ENCODE measurements at regions not wholly inside any gene's neighbourhood (a gene's known extent, or its start where the extent isn't known, plus 50 kb on each side); places are given as distances from the start of the nearest gene placed in this dataset.

- Histone ChIP-seq H2BK20ac (ENCODE audit: low read length) (no peak overlapping the region), H2BK5ac (ENCODE audit: low read depth, low read length) (no peak overlapping the region), H4K20me1 (replicated peaks in 1 of 2; ENCODE audit: control insufficient read depth in 1 of 2, insufficient read depth in 2 of 2, low read length in 2 of 2) (no peaks in the 10 kb centered on the region), H2BK120ac (replicated peaks; ENCODE audit: low read depth, low read length) (no peak overlapping the region), H3K79me1 (ENCODE audit: low read depth, low read length) (no peaks in the 10 kb centered on the region), H2AK5ac (ENCODE audit: low read depth, low read length) (no peak overlapping the region), H3K14ac (ENCODE audit: insufficient read length) (no peak overlapping the region), H3K9me3 (ENCODE audit: insufficient read depth in 2 of 2, low read depth in 1 of 2, low read length in 1 of 2) (no peaks in the 10 kb centered on the region), H3K23ac (ENCODE audit: insufficient read length) (no peak overlapping the region), H3K18ac (ENCODE audit: extremely low read depth, low read length) (no peak overlapping the region), H3K36me3 (ENCODE audit: control insufficient read depth in 2 of 4, insufficient read depth in 4 of 4, low read length in 3 of 4) (no peaks in the 10 kb centered on the region), H3K4ac (replicated peaks; ENCODE audit: insufficient read length, low read depth, low read length) (no peak overlapping the region), H4K5ac (ENCODE audit: insufficient read length, low read depth, low read length) (no peak overlapping the region), H2BK12ac (ENCODE audit: low read depth, low read length) (no peak overlapping the region), H2AFZ (ENCODE audit: low read length) (no peak overlapping the region), H3K4me2 (ENCODE audit: insufficient read depth in 1 of 2, low read depth in 2 of 2, low read length in 2 of 2) (no peak overlapping the region), H3K23me2 (ENCODE audit: low read depth, low read length) (no peaks in the 10 kb centered on the region), H3K56ac (replicated peaks; ENCODE audit: insufficient read length, low read depth, low read length) (no peak overlapping the region), H4K91ac (replicated peaks; ENCODE audit: insufficient read length, low read length) (no peak overlapping the region), H3K27me3 (replicated peaks in 1 of 4; ENCODE audit: control insufficient read depth in 3 of 4, extremely low read depth in 1 of 4, insufficient read depth in 3 of 4, low read length in 3 of 4) (no peaks in the 10 kb centered on the region), H3K9ac (replicated peaks in 1 of 4; ENCODE audit: extremely low read depth in 1 of 4, low read depth in 3 of 4, low read length in 3 of 4) (no peak overlapping the region), H3K4me3 (ENCODE audit: extremely low read depth in 1 of 4, insufficient read depth in 2 of 4, low read depth in 3 of 4, low read length in 4 of 4) (no peak overlapping the region), H2BK15ac (ENCODE audit: low read length) (no peak overlapping the region), H4K8ac (ENCODE audit: extremely low read depth, insufficient read depth, low read length) (no peak overlapping the region), H3K27ac (ENCODE audit: low read depth, low read length) (no peak overlapping the region), H3K79me2 (ENCODE audit: control insufficient read depth in 1 of 2, insufficient read depth in 2 of 2, low read length in 2 of 2) (no peaks in the 10 kb centered on the region), H3K4me1 (replicated peaks in 1 of 4; ENCODE audit: control insufficient read depth in 3 of 4, insufficient read depth in 4 of 4, low read length in 3 of 4) (no peaks in the 10 kb centered on the region)
- ChIA-PET CTCF (ENCODE audit: partially characterized antibody) (interaction anchor here (1.1 kb wide), 1 partner anchor 19 kb away, joined by 3 read pairs; no protein-coding TSS in a partner anchor), POLR2A (ENCODE audit: partially characterized antibody) (no interaction called here)
- 90% methylated on average over 3 of the region's 3 CpGs; no CpG with 5 or more reads in 1 of the 2 experiments for WGBS, 2 experiments (ENCODE audit: extremely low coverage in 1 of 2, insufficient coverage in 1 of 2, insufficient read length in 1 of 2, insufficient replicate concordance in 2 of 2, low coverage in 1 of 2, low lambda C conversion rate in 2 of 2, missing lambda C conversion rate in 1 of 2)
- DNase-seq (ENCODE audit: low read depth in 1 of 2, low spot score in 2 of 2) (no peak), FAIRE-seq (no peak)
- TF ChIP-seq BACH1 (IDR thresholded peaks at IDR 0.05; ENCODE audit: low read length) (no peak), POLR2A (IDR thresholded peaks at IDR 0.05; ENCODE audit: control extremely low read depth in 1 of 2, low read depth in 2 of 2, low read length in 2 of 2) (no peak), GABPA (IDR thresholded peaks at IDR 0.05; ENCODE audit: borderline replicate concordance, insufficient read depth, low read length) (no peak), CTBP2 (IDR thresholded peaks at IDR 0.05; ENCODE audit: borderline replicate concordance, insufficient read depth, insufficient read length, low read length) (no peak), POLR2AphosphoS5 (IDR thresholded peaks at IDR 0.05; ENCODE audit: low read depth, low read length) (no peak), FOSL1 (IDR thresholded peaks at IDR 0.05; ENCODE audit: insufficient read depth, low read depth, low read length) (no peak), RAD21 (IDR thresholded peaks at IDR 0.05 in 1 of 2, conservative IDR thresholded peaks at IDR 0.05 in 1 of 2; ENCODE audit: low read depth in 2 of 2, low read length in 2 of 2) (no peak), EP300 (IDR thresholded peaks at IDR 0.05; ENCODE audit: borderline replicate concordance in 1 of 2, low read depth in 2 of 2, low read length in 2 of 2) (no peak), CBX5 (IDR thresholded peaks at IDR 0.05; ENCODE audit: low read depth, low read length) (no peak), JUN (IDR thresholded peaks at IDR 0.05; ENCODE audit: low read depth, low read length) (no peak), TAF1 (IDR thresholded peaks at IDR 0.05; ENCODE audit: low read depth, low read length) (no peak)
- TF ChIP-seq, protein P1, sequence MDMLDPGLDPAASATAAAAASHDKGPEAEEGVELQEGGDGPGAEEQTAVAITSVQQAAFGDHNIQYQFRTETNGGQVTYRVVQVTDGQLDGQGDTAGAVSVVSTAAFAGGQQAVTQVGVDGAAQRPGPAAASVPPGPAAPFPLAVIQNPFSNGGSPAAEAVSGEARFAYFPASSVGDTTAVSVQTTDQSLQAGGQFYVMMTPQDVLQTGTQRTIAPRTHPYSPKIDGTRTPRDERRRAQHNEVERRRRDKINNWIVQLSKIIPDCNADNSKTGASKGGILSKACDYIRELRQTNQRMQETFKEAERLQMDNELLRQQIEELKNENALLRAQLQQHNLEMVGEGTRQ (IDR thresholded peaks at IDR 0.05; ENCODE audit: low read length), result no peak
- TF ChIP-seq, protein P2, sequence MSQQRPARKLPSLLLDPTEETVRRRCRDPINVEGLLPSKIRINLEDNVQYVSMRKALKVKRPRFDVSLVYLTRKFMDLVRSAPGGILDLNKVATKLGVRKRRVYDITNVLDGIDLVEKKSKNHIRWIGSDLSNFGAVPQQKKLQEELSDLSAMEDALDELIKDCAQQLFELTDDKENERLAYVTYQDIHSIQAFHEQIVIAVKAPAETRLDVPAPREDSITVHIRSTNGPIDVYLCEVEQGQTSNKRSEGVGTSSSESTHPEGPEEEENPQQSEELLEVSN (IDR thresholded peaks at IDR 0.05), result no peak
These were observed 559.0 kb upstream of the TUSC1 start for GRCh38 chr9:26237256-26237655.
